HEK293T (cell line): ENCODE measurements at regions not wholly inside any gene's neighbourhood (a gene's known extent, or its start where the extent isn't known, plus 50 kb on each side); places are given as distances from the start of the nearest gene placed in this dataset.

ENCODE experiments used
- ARNT ChIP-seq: fragments of 450-650 bp; IDR thresholded peaks from 2 replicates; pipeline ENCODE4 v1.6.1; 2017; ENCODE audit warnings: mild to moderate bottlenecking
- BHLHE40 ChIP-seq: fragments of 450-650 bp; IDR thresholded peaks from 2 replicates; pipeline ENCODE4 v1.6.1; 2016; ENCODE audit warnings: mild to moderate bottlenecking, moderate library complexity, borderline replicate concordance
- FOXA1 ChIP-seq: fragments of 450-650 bp; IDR thresholded peaks from 2 replicates; pipeline ENCODE4 v1.6.1; 2016; ENCODE audit warnings: mild to moderate bottlenecking
- FOXK2 ChIP-seq: fragments of 450-650 bp; IDR thresholded peaks from 2 replicates; pipeline ENCODE4 v1.6.1; 2016; ENCODE audit warnings: mild to moderate bottlenecking
- FOXM1 ChIP-seq: fragments of 450-650 bp; IDR thresholded peaks from 2 replicates; pipeline ENCODE4 v1.6.1; 2017; ENCODE audit warnings: mild to moderate bottlenecking, borderline replicate concordance
- HDGF ChIP-seq: fragments of 450-650 bp; IDR thresholded peaks from 2 replicates; pipeline ENCODE4 v1.6.1; 2017; ENCODE audit warnings: antibody characterized with exemption, borderline replicate concordance
- LEF1 ChIP-seq: fragments of 450-650 bp; IDR thresholded peaks from 2 replicates; pipeline ENCODE4 v1.6.1; 2017; ENCODE audit warnings: mild to moderate bottlenecking, borderline replicate concordance
- SUZ12 ChIP-seq: fragments of 450-650 bp; IDR thresholded peaks from 2 replicates; pipeline ENCODE4 v1.6.1; 2016; ENCODE audit warnings: mild to moderate bottlenecking
- TF ChIP-seq, protein P1 (sequence below): fragments of 450-650 bp; IDR thresholded peaks from 2 replicates; pipeline ENCODE4 v1.6.1; 2016

DNA sequence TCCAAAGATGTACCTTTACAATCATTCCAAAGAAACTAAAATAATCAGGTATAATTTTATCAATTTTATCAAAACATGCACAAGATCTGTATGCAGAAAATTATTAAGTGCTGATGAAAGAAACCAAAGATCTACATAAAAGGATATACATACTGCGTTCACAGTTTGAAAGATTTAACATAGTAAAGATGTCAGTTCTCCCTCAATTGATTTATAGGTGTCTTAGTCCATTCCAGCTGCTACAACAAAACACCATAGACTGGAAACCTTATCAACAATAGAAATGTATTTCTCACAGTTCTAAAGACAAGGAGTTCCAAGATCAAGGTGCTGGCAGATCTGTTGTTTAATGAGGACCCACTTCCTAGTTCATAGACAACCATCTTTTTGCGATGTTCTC lies 189.0 kb upstream of the CCDC54 start:
- TF ChIP-seq SUZ12 (no peak), FOXM1 (no peak), FOXA1 (no peak), HDGF (no peak), ARNT (no peak), FOXK2 (no peak), BHLHE40 (no peak), LEF1 (no peak)
- TF ChIP-seq, protein P1, sequence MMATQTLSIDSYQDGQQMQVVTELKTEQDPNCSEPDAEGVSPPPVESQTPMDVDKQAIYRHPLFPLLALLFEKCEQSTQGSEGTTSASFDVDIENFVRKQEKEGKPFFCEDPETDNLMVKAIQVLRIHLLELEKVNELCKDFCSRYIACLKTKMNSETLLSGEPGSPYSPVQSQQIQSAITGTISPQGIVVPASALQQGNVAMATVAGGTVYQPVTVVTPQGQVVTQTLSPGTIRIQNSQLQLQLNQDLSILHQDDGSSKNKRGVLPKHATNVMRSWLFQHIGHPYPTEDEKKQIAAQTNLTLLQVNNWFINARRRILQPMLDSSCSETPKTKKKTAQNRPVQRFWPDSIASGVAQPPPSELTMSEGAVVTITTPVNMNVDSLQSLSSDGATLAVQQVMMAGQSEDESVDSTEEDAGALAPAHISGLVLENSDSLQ = peak; percentile 80
